ENCODE measurements at regions not wholly inside any gene's neighbourhood (a gene's known extent, or its start where the extent isn't known, plus 50 kb on each side); places are given as distances from the start of the nearest gene placed in this dataset.
A peak's percentile ranks its signal among the peaks of the same experiment; 100 is the strongest.

- WGBS (ENCODE audit: low lambda C conversion rate, missing lambda C conversion rate) = 73% methylated on average over 2 of the region's 2 CpGs
- no peak overlapping the region for H3K4me3 ChIP-seq
- H3K4me1 ChIP-seq (ENCODE audit: insufficient read depth) = peaks cover 3% of the 10 kb centered on the region
- H3K27me3 ChIP-seq = no peaks in the 10 kb centered on the region
- no peak for DNase-seq (ENCODE audit: low spot score)
- H4K20me1 ChIP-seq (ENCODE audit: insufficient read depth, poor library complexity, severe bottlenecking) = no peaks in the 10 kb centered on the region
- no peak overlapping the region for H3K4me2 ChIP-seq
- no peak overlapping the region for H3K27ac ChIP-seq
- no peaks in the 10 kb centered on the region for H3K36me3 ChIP-seq (replicated peaks; ENCODE audit: insufficient read depth, low read depth)
- no peak for TF ChIP-seq EZH2 (IDR thresholded peaks at IDR 0.05; ENCODE audit: borderline replicate concordance)
- no peak for TF ChIP-seq EZH2phosphoT487 (IDR thresholded peaks at IDR 0.05; ENCODE audit: low read depth, severe bottlenecking, unreplicated experiment)
- no peak for TF ChIP-seq CTCF (IDR thresholded peaks at IDR 0.05; ENCODE audit: poor library complexity)
- H3K9me2 ChIP-seq (replicated peaks; ENCODE audit: insufficient read depth) = no peaks in the 10 kb centered on the region
- H3K9me3 ChIP-seq (ENCODE audit: low read depth) = no peaks in the 10 kb centered on the region
- no peak overlapping the region for H2AFZ ChIP-seq
- H3K79me2 ChIP-seq = no peaks in the 10 kb centered on the region
Measured at GRCh38 chr6:94133106-94133505, 713.7 kb upstream of the EPHA7 start.

- H3K4me3 ChIP-seq = no peak overlapping the region
- H3K4me2 ChIP-seq = no peak overlapping the region
- no peak for DNase-seq (ENCODE audit: low spot score)
- H3K9me3 ChIP-seq (ENCODE audit: low read depth) = no peaks in the 10 kb centered on the region
- no peaks in the 10 kb centered on the region for H3K79me2 ChIP-seq
- no peaks in the 10 kb centered on the region for H3K9me2 ChIP-seq (replicated peaks; ENCODE audit: insufficient read depth)
- no peaks in the 10 kb centered on the region for H3K27me3 ChIP-seq
- no peaks in the 10 kb centered on the region for H4K20me1 ChIP-seq (ENCODE audit: insufficient read depth, poor library complexity, severe bottlenecking)
- 93% methylated on average over 2 of the region's 2 CpGs for WGBS (ENCODE audit: low lambda C conversion rate, missing lambda C conversion rate)
- peaks cover 3% of the 10 kb centered on the region for H3K4me1 ChIP-seq (ENCODE audit: insufficient read depth)
- no peaks in the 10 kb centered on the region for H3K36me3 ChIP-seq (replicated peaks; ENCODE audit: insufficient read depth, low read depth)
- TF ChIP-seq CTCF (IDR thresholded peaks at IDR 0.05; ENCODE audit: poor library complexity) = no peak
- no peak for TF ChIP-seq EZH2phosphoT487 (IDR thresholded peaks at IDR 0.05; ENCODE audit: low read depth, severe bottlenecking, unreplicated experiment)
- TF ChIP-seq EZH2 (IDR thresholded peaks at IDR 0.05; ENCODE audit: borderline replicate concordance) = no peak
- no peak overlapping the region for H2AFZ ChIP-seq
- no peak overlapping the region for H3K27ac ChIP-seq
Measured at GRCh38 chr6:94131271-94131670, 711.9 kb upstream of the EPHA7 start.

GRCh38 chr6:94130478-94130877 lies 711.1 kb upstream of the EPHA7 start:
- H4K20me1 ChIP-seq (ENCODE audit: insufficient read depth, poor library complexity, severe bottlenecking) = no peaks in the 10 kb centered on the region
- TF ChIP-seq EZH2phosphoT487 (IDR thresholded peaks at IDR 0.05; ENCODE audit: low read depth, severe bottlenecking, unreplicated experiment) (no peak), EZH2 (IDR thresholded peaks at IDR 0.05; ENCODE audit: borderline replicate concordance) (no peak), CTCF (IDR thresholded peaks at IDR 0.05; ENCODE audit: poor library complexity) (no peak)
- WGBS (ENCODE audit: low lambda C conversion rate, missing lambda C conversion rate) = 35% methylated on average over 1 of the region's 1 CpG
- no peak overlapping the region for H3K4me2 ChIP-seq
- H3K4me3 ChIP-seq = no peak overlapping the region
- H3K9me3 ChIP-seq (ENCODE audit: low read depth) = no peaks in the 10 kb centered on the region
- H3K4me1 ChIP-seq (ENCODE audit: insufficient read depth) = peaks cover 3% of the 10 kb centered on the region
- no peaks in the 10 kb centered on the region for H3K27me3 ChIP-seq
- H3K36me3 ChIP-seq (replicated peaks; ENCODE audit: insufficient read depth, low read depth) = no peaks in the 10 kb centered on the region
- no peaks in the 10 kb centered on the region for H3K79me2 ChIP-seq
- DNase-seq (ENCODE audit: low spot score) = peak; percentile 7
- peak overlapping the region; percentile 5 for H2AFZ ChIP-seq
- H3K27ac ChIP-seq = no peak overlapping the region
- H3K9me2 ChIP-seq (replicated peaks; ENCODE audit: insufficient read depth) = no peaks in the 10 kb centered on the region

GRCh38 chr6:94129926-94130325 lies 710.6 kb upstream of the EPHA7 start:
- Histone ChIP-seq H3K9me3 (ENCODE audit: low read depth) (no peaks in the 10 kb centered on the region), H2AFZ (peak overlapping the region; percentile 5), H3K4me3 (no peak overlapping the region), H4K20me1 (ENCODE audit: insufficient read depth, poor library complexity, severe bottlenecking) (no peaks in the 10 kb centered on the region), H3K36me3 (replicated peaks; ENCODE audit: insufficient read depth, low read depth) (no peaks in the 10 kb centered on the region), H3K4me1 (ENCODE audit: insufficient read depth) (peaks cover 3% of the 10 kb centered on the region), H3K79me2 (no peaks in the 10 kb centered on the region), H3K27ac (no peak overlapping the region), H3K4me2 (no peak overlapping the region), H3K27me3 (no peaks in the 10 kb centered on the region), H3K9me2 (replicated peaks; ENCODE audit: insufficient read depth) (no peaks in the 10 kb centered on the region)
- no peak for TF ChIP-seq EZH2 (IDR thresholded peaks at IDR 0.05; ENCODE audit: borderline replicate concordance)
- DNase-seq (ENCODE audit: low spot score) = no peak
